ENCODE measurements at regions not wholly inside any gene's neighbourhood (a gene's known extent, or its start where the extent isn't known, plus 50 kb on each side); places are given as distances from the start of the nearest gene placed in this dataset.

- TF ChIP-seq CTCF (IDR thresholded peaks at IDR 0.05; ENCODE audit: poor library complexity), result no peak
- TF ChIP-seq EZH2 (IDR thresholded peaks at IDR 0.05; ENCODE audit: borderline replicate concordance), result no peak
- TF ChIP-seq EZH2phosphoT487 (IDR thresholded peaks at IDR 0.05; ENCODE audit: low read depth, severe bottlenecking, unreplicated experiment), result no peak
Observed at GRCh38 chr1:14217384-14217783, 381.1 kb upstream of the KAZN start.

All from hepatocyte (in vitro differentiated cells).